ENCODE measurements at regions not wholly inside any gene's neighbourhood (a gene's known extent, or its start where the extent isn't known, plus 50 kb on each side); places are given as distances from the start of the nearest gene placed in this dataset.
"Not testable (repeated sequence)": the region's sequence is repeated elsewhere in the genome, so short reads cannot be mapped to it uniquely, and the experiment has no call there.

DNA sequence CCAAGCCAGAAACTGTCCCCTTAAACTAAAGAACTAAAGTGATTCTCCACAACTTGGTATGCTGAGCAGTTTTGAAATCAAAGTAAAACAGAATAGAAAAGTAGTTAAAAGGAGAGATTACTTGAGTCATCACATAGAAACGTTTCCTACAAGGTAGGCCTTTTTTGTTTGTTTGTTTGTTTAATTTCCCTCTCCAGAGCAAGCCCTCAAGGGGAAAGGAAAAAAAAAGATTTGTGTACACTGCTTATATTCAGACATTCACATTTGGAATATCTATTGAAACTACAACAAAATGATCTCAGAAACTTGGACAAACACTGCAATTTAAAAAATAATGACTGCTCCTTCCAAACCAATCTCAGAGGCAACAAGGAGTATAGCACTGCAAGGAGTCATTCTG is 304.7 kb upstream of the NREP start:
- DNase-seq (ENCODE audit: extremely low read depth, insufficient read length): no peak
- Histone ChIP-seq H3K36me3 (ENCODE audit: control insufficient read depth, insufficient read depth, low read length) (no peaks in the 10 kb centered on the region), H3K27me3 (replicated peaks; ENCODE audit: control insufficient read depth, insufficient read depth, low read length) (no peaks in the 10 kb centered on the region), H3K4me3 (replicated peaks; ENCODE audit: low read depth, low read length) (no peak overlapping the region)
- TF ChIP-seq, protein P1, sequence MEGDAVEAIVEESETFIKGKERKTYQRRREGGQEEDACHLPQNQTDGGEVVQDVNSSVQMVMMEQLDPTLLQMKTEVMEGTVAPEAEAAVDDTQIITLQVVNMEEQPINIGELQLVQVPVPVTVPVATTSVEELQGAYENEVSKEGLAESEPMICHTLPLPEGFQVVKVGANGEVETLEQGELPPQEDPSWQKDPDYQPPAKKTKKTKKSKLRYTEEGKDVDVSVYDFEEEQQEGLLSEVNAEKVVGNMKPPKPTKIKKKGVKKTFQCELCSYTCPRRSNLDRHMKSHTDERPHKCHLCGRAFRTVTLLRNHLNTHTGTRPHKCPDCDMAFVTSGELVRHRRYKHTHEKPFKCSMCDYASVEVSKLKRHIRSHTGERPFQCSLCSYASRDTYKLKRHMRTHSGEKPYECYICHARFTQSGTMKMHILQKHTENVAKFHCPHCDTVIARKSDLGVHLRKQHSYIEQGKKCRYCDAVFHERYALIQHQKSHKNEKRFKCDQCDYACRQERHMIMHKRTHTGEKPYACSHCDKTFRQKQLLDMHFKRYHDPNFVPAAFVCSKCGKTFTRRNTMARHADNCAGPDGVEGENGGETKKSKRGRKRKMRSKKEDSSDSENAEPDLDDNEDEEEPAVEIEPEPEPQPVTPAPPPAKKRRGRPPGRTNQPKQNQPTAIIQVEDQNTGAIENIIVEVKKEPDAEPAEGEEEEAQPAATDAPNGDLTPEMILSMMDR (IDR thresholded peaks at IDR 0.05; ENCODE audit: insufficient read depth, low read length, poor library complexity, severe bottlenecking): no peak

DNA sequence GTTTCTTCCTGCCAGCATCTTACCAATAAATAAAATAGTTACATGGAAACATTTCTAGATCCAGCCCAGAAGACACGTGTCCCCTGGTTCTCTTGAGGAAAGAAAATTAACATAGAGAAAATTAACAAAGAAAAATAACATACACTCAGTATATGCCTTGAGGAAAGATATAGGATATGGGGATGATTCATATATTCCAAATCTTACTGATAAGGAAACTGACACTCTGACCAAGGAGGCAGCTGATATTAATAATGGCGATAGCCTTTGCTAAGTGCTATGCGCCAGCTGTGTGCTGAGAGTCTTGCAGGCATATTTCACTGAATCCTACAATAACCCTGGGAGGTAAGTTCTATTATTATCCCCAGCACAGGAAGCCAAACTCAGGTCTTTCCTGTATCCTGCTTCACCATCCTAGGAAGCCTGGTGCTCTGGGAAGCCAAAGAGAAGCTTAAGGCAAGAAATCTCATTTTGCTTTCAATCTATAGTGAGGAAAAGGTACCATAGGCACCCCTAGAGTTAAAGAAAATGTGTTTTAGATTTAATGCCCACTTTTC is 302.7 kb upstream of the NREP start:
- DNase-seq (ENCODE audit: extremely low read depth, insufficient read length): no peak
- no peak overlapping the region for H3K4me3 ChIP-seq (replicated peaks; ENCODE audit: low read depth, low read length)
- H3K36me3 ChIP-seq (ENCODE audit: control insufficient read depth, insufficient read depth, low read length): no peaks in the 10 kb centered on the region
- TF ChIP-seq, protein P1 (IDR thresholded peaks at IDR 0.05; ENCODE audit: insufficient read depth, low read length, poor library complexity, severe bottlenecking): no peak
- H3K27me3 ChIP-seq (replicated peaks; ENCODE audit: control insufficient read depth, insufficient read depth, low read length): no peaks in the 10 kb centered on the region

DNA sequence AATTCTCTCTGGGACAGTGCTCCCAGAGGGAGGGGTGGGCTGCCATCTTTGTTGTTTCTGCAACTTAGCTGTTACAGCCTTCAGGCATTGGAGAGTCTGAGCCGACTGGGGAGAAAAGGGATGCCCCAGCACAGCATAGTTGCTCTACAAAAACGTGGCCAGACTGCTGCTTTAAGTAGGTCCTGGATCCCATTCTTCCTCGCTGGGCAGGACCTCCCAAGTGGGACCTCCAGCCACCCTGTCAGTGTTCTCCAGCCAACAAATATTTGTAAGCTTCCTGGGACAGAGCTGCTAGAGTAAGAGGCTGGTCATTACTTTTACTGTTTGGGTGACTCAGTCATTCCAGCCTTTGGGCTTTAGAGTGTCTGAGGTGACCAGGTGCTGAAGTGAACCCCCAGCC is 292.7 kb upstream of the NREP start:
- Histone ChIP-seq H3K4me3 (replicated peaks; ENCODE audit: low read depth, low read length) (no peak overlapping the region), H3K27me3 (replicated peaks; ENCODE audit: control insufficient read depth, insufficient read depth, low read length) (no peaks in the 10 kb centered on the region), H3K36me3 (ENCODE audit: control insufficient read depth, insufficient read depth, low read length) (no peaks in the 10 kb centered on the region)
- no peak for DNase-seq (ENCODE audit: extremely low read depth, insufficient read length)
- TF ChIP-seq, protein P1 (IDR thresholded peaks at IDR 0.05; ENCODE audit: insufficient read depth, low read length, poor library complexity, severe bottlenecking): no peak

DNA sequence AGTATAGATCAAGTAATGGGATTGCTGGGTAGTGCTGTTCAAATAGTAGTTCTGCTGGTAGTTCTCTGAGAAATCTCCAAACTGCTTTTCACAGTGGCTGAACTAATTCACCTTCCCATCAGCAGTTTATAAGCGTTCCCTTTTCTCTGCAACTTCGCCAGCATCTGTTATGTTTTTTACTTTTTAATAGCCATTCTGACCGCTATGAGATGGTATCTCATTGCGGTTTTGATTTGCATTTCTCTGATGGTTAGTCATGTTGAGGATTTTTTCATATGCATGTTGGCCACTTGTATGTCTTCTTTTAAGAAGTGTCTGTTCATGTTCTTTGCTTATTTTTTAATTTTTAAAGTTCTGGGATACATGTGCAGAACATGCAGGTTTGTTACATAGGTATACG is 279.2 kb upstream of the NREP start:
- DNase-seq (ENCODE audit: extremely low read depth, insufficient read length): no peak
- TF ChIP-seq, protein P1 (IDR thresholded peaks at IDR 0.05; ENCODE audit: insufficient read depth, low read length, poor library complexity, severe bottlenecking): no peak
- H3K27me3 ChIP-seq (replicated peaks; ENCODE audit: control insufficient read depth, insufficient read depth, low read length): no peaks in the 10 kb centered on the region

DNA sequence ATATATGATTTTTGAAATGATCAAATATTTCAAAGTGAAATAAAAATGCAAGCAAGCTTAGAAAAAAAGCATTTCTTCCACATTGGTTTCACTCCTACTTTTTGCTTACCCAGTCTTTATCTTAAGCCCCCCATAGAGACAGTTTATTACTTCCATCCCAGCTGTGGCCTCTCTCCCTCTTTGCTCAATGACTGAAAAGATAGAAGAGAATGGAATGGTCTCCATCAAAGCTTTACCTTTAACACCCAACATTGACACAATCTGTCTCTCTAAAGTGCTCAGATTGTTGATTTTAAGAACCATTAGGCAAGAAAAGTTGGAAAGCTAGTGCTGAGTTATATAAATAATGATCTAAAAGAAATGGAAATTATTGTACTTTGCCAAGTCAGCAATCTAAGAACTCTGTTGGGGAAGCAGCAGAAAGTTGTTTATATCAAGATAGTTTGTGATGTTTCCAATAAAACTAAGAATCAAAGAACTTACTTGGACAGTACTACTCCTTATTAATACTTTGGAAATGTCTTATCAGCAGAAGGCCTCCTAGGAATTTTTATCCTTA is 277.5 kb upstream of the NREP start:
- DNase-seq (ENCODE audit: extremely low read depth, insufficient read length): no peak
- H3K4me3 ChIP-seq (replicated peaks; ENCODE audit: low read depth, low read length): no peak overlapping the region
- H3K36me3 ChIP-seq (ENCODE audit: control insufficient read depth, insufficient read depth, low read length): no peaks in the 10 kb centered on the region
- no peaks in the 10 kb centered on the region for H3K27me3 ChIP-seq (replicated peaks; ENCODE audit: control insufficient read depth, insufficient read depth, low read length)
- TF ChIP-seq, protein P1 (IDR thresholded peaks at IDR 0.05; ENCODE audit: insufficient read depth, low read length, poor library complexity, severe bottlenecking): no peak

More for the DNA sequence above, 279.2 kb upstream of the NREP start:
- no peak overlapping the region for H3K4me3 ChIP-seq (replicated peaks; ENCODE audit: low read depth, low read length)
- H3K36me3 ChIP-seq (ENCODE audit: control insufficient read depth, insufficient read depth, low read length): no peaks in the 10 kb centered on the region

DNA sequence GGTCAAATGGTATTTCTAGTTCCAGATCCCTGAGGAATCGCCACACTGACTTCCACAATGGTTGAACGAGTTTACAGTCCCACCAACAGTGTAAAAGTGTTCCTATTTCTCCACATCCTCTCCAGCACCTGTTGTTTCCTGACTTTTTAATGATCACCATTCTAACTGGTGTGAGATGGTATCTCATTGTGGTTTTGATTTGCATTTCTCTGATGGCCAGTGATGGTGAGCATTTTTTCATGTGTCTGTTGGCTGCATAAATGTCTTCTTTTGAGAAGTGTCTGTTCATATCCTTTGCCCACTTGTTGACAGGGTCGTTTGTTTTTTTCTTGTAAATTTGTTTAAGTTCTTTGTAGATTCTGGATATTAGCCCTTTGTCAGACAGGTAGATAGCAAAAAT is 269.9 kb upstream of the NREP start:
- DNase-seq (ENCODE audit: extremely low read depth, insufficient read length); H3K4me3 ChIP-seq (replicated peaks; ENCODE audit: low read depth, low read length); H3K27me3 ChIP-seq (replicated peaks; ENCODE audit: control insufficient read depth, insufficient read depth, low read length); H3K36me3 ChIP-seq (ENCODE audit: control insufficient read depth, insufficient read depth, low read length): not testable (repeated sequence)
